ENCODE measurements at regions not wholly inside any gene's neighbourhood (a gene's known extent, or its start where the extent isn't known, plus 50 kb on each side); places are given as distances from the start of the nearest gene placed in this dataset.

- no peak for DNase-seq
These were observed 425.0 kb downstream of the GPAM start for GRCh38 chr10:111758593-111758992.

DNA sequence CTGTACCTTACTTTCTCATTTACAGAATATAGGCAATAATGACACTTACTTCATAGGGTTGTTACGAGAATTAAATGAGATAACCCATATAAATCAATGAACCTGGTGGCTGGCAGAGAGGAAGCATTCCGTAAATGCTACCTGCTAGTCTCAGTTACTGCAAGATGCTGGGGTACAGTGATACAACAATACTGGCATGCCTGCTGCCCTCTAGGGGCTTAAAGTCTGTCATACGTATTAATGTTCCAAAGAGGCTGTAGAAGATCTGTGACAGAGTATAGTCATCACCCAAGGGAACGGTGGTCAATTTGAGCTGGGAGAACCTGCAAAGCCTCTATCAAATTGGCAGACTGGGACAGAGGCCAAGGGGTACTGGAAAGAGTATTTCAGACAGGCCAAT, 421.5 kb downstream of the GPAM start:
- no peak for DNase-seq

DNA sequence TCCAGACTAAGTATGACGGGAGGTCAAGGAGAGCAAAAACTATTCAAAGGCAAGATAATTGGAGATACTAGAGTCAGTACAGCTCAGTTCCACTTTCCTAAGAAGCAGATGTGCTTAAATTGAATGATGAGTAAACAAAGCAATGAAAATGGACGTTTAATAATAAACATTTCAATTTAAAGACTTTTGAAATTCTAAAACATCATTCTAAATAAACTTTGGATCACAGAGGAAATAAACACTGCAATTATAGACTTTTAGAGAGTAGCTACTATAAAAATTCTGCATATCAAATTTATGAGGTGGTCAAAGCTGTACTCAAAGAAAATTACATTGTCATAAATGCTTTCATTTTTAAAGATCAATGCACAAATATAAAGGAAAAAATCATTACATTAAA, 418.3 kb downstream of the GPAM start:
- no peak for DNase-seq

GRCh38 chr10:111766464-111766863, 417.1 kb downstream of the GPAM start:
- no peak for DNase-seq

DNA sequence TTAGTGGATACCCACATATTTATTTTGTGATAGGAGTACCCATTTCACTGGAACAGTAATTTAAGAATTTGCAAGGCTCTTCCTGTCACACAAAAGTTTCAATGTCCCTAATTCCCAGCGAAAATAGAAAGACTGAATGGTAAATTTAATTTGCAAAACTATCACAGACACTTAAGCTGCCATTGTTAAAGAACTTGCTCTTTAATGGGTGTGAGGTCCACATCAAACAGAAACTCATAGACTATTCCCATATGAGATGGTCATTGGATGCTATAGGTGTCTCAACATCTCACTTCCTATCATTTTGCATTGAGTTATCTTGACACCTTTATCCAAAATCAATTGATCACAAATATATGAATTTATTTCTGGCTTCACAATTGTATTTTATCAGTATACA, 415.9 kb downstream of the GPAM start:
- no peak for DNase-seq

DNA sequence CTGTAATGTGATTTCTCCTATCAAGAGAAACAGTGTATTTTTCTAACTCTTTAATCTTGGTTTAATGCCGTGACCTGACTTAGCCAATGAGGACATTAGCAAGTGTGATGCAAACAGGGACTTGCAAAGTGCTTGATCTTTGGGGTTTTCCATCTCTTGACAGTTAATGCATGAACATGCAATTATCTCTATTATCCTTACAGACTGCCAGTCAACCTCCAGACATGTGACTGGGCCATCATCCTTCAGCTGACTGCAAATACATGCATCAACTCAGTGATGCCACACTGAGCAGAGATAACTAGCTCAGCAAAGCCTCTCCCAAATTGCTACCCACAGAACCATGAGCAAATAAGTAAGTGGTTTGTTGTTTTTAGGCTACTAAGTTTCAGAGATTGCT, 409.6 kb downstream of the GPAM start:
- DNase-seq, result no peak

GRCh38 chr10:111774486-111774885, 409.1 kb downstream of the GPAM start:
- no peak for DNase-seq

DNA sequence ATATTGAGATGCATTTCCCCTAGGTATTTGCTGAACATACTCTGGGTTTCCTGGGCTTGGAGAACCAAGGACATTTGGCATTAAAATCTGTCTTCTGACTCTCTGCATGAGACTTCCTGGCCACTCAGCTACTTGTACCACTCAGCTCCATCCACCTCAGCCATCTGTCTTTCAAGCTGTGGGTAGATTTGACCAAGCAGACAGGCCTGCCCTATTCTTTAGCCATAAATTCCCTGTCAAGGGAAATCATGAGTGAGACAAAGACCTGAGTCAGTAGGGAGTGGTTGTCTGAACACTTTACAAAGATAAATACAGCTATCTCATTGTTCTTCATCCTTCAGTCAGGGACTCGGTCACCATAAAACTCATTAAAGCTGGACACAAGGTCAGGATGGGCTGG, 399.1 kb downstream of the GPAM start:
- no peak for DNase-seq

DNA sequence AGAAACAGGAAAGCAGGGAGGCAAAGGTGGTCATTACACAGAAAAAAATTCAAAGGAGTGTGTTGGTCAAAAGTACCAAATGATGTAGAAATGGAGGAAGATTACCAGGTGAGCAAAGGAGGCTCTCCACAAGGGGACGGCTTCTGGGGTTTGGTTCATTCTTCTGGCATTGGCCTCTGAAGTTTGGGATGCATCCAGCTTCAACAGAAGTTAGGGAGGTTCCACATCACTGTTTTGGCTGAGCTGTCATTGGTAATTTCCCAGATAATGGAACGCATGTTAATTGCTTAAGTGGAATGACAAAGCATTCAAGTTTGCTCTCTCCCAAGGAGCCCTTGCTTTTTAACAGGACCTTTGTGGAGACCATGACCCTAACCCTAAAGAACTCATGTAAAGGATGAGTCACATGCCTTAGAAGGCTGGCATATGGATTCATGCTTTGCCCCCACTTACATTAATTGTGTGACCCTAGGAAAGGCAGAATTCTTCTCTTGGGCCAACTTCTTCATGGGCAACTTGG, 398.6 kb downstream of the GPAM start:
- no peak for DNase-seq

DNA sequence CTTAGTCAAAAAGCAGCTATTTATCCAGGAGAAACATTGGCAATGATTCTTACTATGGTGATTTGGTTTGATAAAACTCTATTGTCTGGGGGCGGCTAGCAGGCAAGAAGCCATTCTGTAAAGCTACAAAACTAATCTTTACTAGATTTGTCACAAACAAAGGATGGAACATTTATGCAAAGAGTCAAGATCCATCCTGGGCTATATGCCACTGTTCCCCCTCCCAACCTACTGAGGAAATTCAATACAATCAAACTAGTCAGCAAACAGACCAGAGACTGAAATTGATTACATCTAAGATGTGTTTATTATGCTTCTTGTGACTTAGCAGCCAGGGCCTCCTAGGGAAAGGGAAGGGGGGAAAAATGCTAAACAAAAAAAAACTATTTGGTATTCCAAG, 397.6 kb downstream of the GPAM start:
- DNase-seq, result no peak

DNA sequence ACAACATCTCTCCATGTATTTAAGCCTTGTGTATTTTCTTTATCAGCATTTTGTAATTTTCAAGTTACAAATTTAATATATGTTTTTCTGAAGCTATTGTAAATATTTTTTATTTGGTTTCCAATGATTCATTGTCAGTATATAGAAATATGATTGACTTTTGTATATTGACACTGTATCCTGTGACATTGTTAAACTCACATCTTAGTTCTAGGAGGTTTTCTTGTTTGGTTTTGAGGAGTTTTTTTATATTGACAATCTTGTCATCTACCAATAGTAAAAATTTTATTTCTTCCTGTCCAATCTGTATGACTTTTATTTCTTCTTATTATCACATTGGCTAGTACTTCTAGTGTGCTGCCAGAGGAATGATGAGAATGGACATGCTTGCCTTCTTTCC, 393.7 kb downstream of the GPAM start:
- no peak for DNase-seq

GRCh38 chr10:111801841-111802240, 381.7 kb downstream of the GPAM start:
- DNase-seq, result no peak

- no peak for DNase-seq
These were observed 378.8 kb downstream of the GPAM start for GRCh38 chr10:111804781-111805180.

GRCh38 chr10:111811517-111811916, 372.0 kb downstream of the GPAM start:
- no peak for DNase-seq

DNA sequence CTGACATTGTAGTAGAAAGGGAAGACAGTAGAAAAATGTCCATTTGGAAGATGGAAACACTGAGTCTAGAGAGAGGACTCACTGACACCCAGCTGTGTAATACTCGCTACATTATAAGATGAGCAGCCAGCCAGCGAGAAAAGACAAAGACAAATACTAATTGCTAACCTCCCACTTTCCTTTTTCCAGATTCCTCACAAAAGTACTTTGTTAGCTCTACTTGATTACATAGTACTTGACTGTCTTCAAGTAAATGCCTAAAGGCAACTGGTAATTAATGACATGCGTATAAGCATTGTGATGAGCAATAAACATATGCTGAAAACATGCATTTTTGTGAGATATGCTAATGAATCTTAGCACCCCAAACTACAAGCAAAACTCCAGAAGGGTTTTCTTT, 363.1 kb downstream of the GPAM start:
- no peak for DNase-seq

- DNase-seq, result no peak
These were observed 361.7 kb downstream of the GPAM start for GRCh38 chr10:111821871-111822270.

- DNase-seq, result no peak
These were observed 360.9 kb downstream of the GPAM start for GRCh38 chr10:111822661-111823060.

DNA sequence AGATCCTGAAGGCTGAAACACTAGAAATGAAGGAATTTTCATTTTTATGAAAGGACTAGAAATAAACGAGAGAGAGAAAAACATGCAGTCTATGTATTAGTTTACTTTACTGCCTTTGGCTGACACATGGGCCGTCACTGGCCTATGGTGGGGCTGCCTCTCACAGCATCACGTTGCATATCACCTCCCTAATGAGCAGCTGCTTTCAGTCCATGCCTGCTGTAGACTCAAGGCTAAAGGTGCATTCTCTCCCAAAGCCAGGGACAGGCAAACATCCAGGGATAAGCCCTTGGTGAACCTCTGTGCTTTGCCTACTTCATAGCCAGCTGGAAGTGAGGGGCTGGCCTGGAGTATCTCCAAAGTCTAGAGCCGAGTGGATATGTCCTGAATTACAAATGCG, 359.4 kb downstream of the GPAM start:
- DNase-seq, result no peak

DNA sequence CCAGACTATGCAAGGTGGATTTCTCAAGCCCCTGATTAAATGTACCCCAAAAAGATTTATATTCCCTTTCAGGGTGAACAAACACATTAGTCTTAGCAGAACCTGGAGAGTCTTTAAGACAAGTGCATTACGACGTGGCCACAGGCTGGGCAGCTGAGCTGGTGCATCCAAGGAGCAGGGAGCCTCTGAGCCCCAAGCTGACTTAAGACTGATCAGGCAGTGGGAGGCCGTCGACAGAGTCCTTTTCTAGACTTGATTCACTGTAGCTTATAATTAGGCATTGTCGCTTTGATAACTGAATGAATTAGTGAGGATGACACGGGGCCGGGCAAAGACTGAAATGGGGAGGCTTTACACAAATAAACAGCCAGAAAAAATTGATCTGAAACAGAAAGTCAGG, 353.2 kb downstream of the GPAM start:
- DNase-seq, result no peak

DNA sequence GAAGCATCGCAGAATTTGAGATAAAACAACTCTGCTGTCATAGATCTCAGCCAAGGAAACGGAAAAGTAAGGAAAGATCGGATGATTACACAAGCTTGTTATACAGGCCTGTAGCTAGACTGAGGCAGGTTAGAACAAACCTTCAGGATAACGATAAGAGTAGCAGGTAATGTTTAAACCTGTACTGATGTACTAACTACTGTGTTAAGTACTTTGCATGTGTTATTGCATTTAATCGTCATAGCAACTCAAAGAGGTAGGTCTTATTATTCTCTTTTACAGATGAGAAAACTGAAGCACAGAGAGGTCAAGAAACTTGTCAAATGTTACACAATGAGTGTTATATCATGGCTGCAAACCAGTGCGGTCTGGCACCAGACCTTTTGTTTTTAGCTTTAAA, 352.5 kb downstream of the GPAM start:
- no peak for DNase-seq

DNA sequence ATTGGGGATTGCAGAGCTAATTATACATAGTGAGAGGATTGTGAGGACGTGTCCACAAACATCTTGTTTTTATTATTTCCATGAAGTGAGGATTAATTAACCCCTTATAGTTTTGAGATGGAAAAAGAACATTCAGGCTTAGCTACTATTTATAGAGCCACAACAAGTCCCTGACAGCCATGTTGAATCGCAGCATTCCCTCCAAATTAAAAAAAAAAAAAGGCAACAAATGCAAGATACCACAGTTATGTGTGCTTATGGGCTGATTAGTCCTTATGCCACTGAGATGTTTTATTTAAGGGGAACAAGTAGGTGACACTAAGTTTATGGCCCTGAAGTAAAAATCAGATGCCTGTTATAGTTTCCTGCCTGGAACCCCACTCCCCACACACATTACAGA, 350.3 kb downstream of the GPAM start:
- DNase-seq, result no peak

- no peak for DNase-seq
These were observed 348.0 kb downstream of the GPAM start for GRCh38 chr10:111835574-111835973.

- no peak for DNase-seq
These were observed 347.5 kb downstream of the GPAM start for GRCh38 chr10:111836064-111836463.

- no peak for DNase-seq
These were observed 347.0 kb downstream of the GPAM start for GRCh38 chr10:111836571-111836970.

DNA sequence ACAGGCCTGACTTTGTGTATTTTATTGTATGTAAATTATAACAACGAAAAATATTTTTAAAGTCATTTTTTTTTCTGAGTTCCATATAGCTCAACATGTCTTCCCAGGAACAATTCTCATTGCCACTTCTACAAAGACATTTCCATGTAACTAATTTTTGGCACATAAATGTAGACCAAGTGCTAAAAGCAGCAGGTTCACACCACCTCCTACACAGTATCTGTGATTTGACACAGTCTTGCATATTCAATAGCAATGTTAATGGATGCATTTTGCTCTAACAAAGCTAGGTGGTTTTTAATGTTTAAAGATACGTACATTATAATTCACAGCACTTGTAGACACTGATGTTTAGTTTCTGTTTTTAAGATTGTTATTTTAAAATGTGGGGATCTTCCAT, 346.5 kb downstream of the GPAM start:
- no peak for DNase-seq

DNA sequence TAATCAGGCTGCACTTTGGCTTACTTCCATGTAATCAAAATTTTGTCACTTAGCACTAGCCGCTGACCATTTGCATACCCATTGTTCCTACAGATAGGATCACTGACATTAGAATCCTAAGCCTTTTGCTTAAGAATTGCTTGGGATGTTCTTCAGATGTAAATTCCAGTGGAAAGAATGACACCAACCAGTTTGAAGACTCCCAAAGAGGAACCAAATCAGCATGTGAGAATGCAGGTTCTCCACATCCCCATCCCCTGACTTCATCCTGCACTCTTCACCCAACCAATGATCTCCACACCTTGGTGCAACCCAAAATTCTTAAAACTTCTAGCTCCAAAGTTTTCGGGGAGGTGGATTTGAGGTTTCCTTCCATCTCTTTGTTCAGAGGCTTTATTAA, 345.6 kb downstream of the GPAM start:
- DNase-seq, result no peak

All from NCI-H510A (cell line).